ENCODE measurements at regions not wholly inside any gene's neighbourhood (a gene's known extent, or its start where the extent isn't known, plus 50 kb on each side); places are given as distances from the start of the nearest gene placed in this dataset.

- TF ChIP-seq CTCF (IDR thresholded peaks at IDR 0.05) (no peak), POLR2A (IDR thresholded peaks at IDR 0.05) (no peak)
These were observed 89.7 kb upstream of the NR4A3 start for GRCh38 chr9:99731950-99732349.
